Smooth muscle cell (in vitro differentiated cells): ENCODE measurements at regions not wholly inside any gene's neighbourhood (a gene's known extent, or its start where the extent isn't known, plus 50 kb on each side); places are given as distances from the start of the nearest gene placed in this dataset.
A peak's percentile ranks its signal among the peaks of the same experiment; 100 is the strongest.

Source experiments
- DNase-seq: peaks from one replicate; lab custom pipeline; 2025; ENCODE audit not compliant: unreplicated experiment; lab: John Stamatoyannopoulos, UW
- H2AFZ ChIP-seq: fragments of 200-600 bp; sonication (generic); 2 replicates; pipeline ENCODE4 v1.6.0; 2016; ENCODE audit warnings: antibody characterized with exemption, low read depth, mild to moderate bottlenecking
- H3F3A ChIP-seq: fragments of 200-600 bp; sonication (generic); 2 replicates; pipeline ENCODE4 v1.6.0; 2017; ENCODE audit warnings: antibody characterized with exemption, low read depth
- H3K27ac ChIP-seq: fragments of 200-600 bp; sonication (generic); 2 replicates; pipeline ENCODE4 v1.5.1; 2016; ENCODE audit warnings: low read depth, mild to moderate bottlenecking
- H3K27me3 ChIP-seq: fragments of 200-600 bp; sonication (generic); 2 replicates; pipeline ENCODE4 v1.6.1; 2016; ENCODE audit warnings: low read depth, mild to moderate bottlenecking
- H3K36me3 ChIP-seq: fragments of 200-600 bp; sonication (generic); 2 replicates; pipeline ENCODE4 v1.5.1; 2016; ENCODE audit warnings: low read depth
- H3K4me1 ChIP-seq: fragments of 200-600 bp; sonication (generic); 2 replicates; pipeline ENCODE4 v1.5.1; 2016; ENCODE audit warnings: low read depth
- H3K4me2 ChIP-seq: fragments of 200-600 bp; sonication (generic); 2 replicates; pipeline ENCODE4 v1.6.0; 2016; ENCODE audit warnings: mild to moderate bottlenecking
- H3K4me3 ChIP-seq: fragments of 200-600 bp; sonication (generic); 2 replicates; pipeline ENCODE4 v1.5.1; 2016; ENCODE audit warnings: mild to moderate bottlenecking
- H3K79me2 ChIP-seq: fragments of 200-600 bp; sonication (generic); 2 replicates; pipeline ENCODE4 v1.6.0; 2016; ENCODE audit warnings: low read depth, mild to moderate bottlenecking
- H3K9ac ChIP-seq: fragments of 200-600 bp; sonication (generic); 2 replicates; pipeline ENCODE4 v1.6.0; 2016; ENCODE audit warnings: low read depth
- H3K9me3 ChIP-seq: fragments of 200-600 bp; sonication (generic); replicated peaks from 2 replicates; pipeline ENCODE4 v1.5.1; 2016; ENCODE audit warnings: low read depth
- H4K20me1 ChIP-seq: fragments of 200-600 bp; sonication (generic); 2 replicates; pipeline ENCODE4 v1.6.0; 2016; ENCODE audit warnings: low read depth
- CTCF ChIP-seq: fragments of 200-600 bp; sonication (generic); IDR thresholded peaks from 2 replicates; pipeline ENCODE4 v1.5.1; 2017; ENCODE audit warnings: borderline replicate concordance, mild to moderate bottlenecking, antibody characterized with exemption; ENCODE audit not compliant: insufficient read depth, poor library complexity, severe bottlenecking
- WGBS: methylation state at CpG from one replicate; pipeline ENCODE4 v1.1.7; 2016; ENCODE audit warnings: low lambda C conversion rate; 5-methylcytosine and 5-hydroxymethylcytosine counted together

GRCh38 chr9:119961774-119962424 is 592.7 kb upstream of the BRINP1 start:
- WGBS: 40% methylated on average over 19 of the region's 19 CpGs
- Histone ChIP-seq H2AFZ (no peak overlapping the region), H3K9ac (no peak overlapping the region), H3F3A (no peaks in the 10 kb centered on the region), H3K9me3 (no peaks in the 10 kb centered on the region), H3K4me1 (peaks cover 5% of the 10 kb centered on the region), H3K36me3 (no peaks in the 10 kb centered on the region), H3K79me2 (no peaks in the 10 kb centered on the region), H3K4me2 (no peak overlapping the region), H3K4me3 (no peak overlapping the region), H3K27ac (no peak overlapping the region), H4K20me1 (no peaks in the 10 kb centered on the region), H3K27me3 (no peaks in the 10 kb centered on the region)
- TF ChIP-seq CTCF: peak; percentile 76
- peak; percentile 2 for DNase-seq

GRCh38 chr9:119959846-119960545 is 590.8 kb upstream of the BRINP1 start:
- H3K79me2 ChIP-seq: no peaks in the 10 kb centered on the region
- H3K4me2 ChIP-seq: no peak overlapping the region
- H3K4me3 ChIP-seq: no peak overlapping the region
- no peak overlapping the region for H3K9ac ChIP-seq
- H3F3A ChIP-seq: no peaks in the 10 kb centered on the region
- H3K27me3 ChIP-seq: no peaks in the 10 kb centered on the region
- H3K36me3 ChIP-seq: no peaks in the 10 kb centered on the region
- no peaks in the 10 kb centered on the region for H4K20me1 ChIP-seq
- no peak for DNase-seq
- WGBS: 87% methylated on average over 6 of the region's 6 CpGs
- H3K9me3 ChIP-seq: no peaks in the 10 kb centered on the region
- H3K4me1 ChIP-seq: peaks cover 5% of the 10 kb centered on the region
- H3K27ac ChIP-seq: no peak overlapping the region
- H2AFZ ChIP-seq: no peak overlapping the region
- TF ChIP-seq CTCF: no peak

GRCh38 chr9:119956111-119956510 is 586.9 kb upstream of the BRINP1 start:
- Histone ChIP-seq H3K4me3 (no peak overlapping the region), H3K79me2 (no peaks in the 10 kb centered on the region), H3K4me1 (no peaks in the 10 kb centered on the region), H3K4me2 (no peak overlapping the region), H4K20me1 (no peaks in the 10 kb centered on the region), H3K9me3 (no peaks in the 10 kb centered on the region), H3K9ac (no peak overlapping the region), H3K27ac (no peak overlapping the region), H3K36me3 (no peaks in the 10 kb centered on the region), H3F3A (no peaks in the 10 kb centered on the region), H3K27me3 (no peaks in the 10 kb centered on the region), H2AFZ (no peak overlapping the region)
- WGBS: 86% methylated on average over 2 of the region's 2 CpGs
- no peak for DNase-seq
- no peak for TF ChIP-seq CTCF
